ENCODE measurements at regions not wholly inside any gene's neighbourhood (a gene's known extent, or its start where the extent isn't known, plus 50 kb on each side); places are given as distances from the start of the nearest gene placed in this dataset.
"Not testable (repeated sequence)": the region's sequence is repeated elsewhere in the genome, so short reads cannot be mapped to it uniquely, and the experiment has no call there.

DNA sequence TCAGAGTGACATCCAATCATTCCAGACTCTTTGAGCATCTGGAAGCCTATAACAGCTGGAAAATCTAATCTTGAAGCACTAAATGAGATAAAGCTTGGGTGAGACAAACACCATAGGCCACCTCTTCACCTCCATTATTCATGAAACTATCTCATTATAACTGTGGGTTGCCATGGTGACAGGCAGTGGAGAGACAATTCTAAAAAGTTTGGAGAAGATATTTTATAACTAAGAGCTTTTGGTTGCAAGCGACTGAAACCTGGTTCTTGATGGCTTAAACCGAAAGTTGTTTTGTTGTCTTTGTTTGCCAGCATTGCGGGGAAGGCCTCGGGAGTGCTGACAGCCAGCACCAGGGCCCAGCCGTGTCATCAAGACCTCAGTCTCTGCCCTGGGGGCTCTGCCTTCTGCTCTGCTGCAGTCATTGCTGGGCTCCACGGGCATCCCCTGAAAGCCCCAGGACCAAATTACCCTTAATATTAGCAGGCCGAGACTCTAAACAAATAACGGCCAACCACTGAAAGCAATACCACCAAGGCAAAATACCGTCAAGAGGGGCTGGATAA, 353.6 kb upstream of the SFSWAP start:
- no peak for DNase-seq (ENCODE audit: low read depth in 2 of 2)

DNA sequence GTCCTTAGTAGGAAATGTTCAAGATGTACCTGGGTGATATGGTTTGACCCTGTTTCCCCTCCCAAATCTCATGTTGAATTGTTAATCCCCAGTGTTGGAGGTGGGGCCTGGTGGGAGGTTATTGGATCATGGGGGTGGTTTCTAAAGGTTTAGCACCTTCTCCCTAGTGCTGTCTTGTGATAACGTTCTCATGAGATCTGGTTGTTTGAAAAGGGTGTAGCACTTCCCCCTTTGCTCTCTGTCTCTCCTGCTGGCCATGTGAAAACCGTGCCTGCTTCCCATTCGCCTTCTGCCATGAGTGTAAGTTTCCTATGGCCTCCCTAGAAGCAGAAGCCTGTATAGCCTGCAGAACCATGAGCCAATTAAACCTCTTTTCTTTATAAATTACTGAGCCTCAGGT, 353.0 kb upstream of the SFSWAP start:
- DNase-seq (ENCODE audit: low read depth in 2 of 2): no peak

DNA sequence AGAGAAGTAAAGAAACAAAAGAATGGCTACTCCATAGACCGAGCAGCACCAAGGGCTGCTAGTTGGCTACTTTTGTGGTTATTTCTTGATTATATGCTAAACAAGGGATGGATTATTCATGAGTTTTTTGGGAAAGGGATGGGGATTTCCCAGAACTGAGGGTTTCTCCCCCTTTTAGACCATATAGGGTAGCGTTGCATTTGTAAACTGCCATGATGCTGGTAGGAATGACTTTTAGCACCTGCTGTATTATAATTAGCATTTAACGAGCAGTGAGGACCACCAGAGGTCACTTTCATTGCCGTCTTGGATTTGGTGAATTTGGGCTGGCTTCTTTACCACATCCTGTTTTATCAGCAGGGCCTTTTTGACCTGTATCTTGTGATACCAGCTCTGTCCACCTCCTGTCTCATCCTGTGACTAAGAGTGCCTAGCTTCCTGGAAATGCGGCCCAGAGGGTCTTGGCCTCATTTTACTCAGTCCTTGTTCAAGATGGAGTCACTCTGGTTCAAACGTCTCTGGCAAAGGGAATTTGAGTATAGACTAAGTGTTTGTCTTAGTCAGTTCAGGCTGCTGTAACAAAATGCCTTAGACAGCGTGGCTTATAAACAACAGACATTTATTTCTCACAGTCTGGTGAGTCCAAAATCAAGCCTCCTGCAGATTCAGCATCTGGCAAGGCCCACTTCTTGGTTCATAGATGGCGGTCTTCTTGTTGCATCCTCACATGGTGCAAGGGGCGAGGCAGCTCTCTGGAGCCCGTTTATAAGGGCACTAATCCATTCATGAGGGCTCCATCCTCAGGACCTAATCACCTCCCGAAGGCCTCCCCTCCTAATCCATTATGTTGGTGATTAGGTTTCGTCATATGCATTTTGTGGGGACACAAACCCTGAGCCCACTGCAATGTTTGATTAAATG, 348.3 kb upstream of the SFSWAP start:
- no peak for DNase-seq (ENCODE audit: low read depth in 2 of 2)

DNA sequence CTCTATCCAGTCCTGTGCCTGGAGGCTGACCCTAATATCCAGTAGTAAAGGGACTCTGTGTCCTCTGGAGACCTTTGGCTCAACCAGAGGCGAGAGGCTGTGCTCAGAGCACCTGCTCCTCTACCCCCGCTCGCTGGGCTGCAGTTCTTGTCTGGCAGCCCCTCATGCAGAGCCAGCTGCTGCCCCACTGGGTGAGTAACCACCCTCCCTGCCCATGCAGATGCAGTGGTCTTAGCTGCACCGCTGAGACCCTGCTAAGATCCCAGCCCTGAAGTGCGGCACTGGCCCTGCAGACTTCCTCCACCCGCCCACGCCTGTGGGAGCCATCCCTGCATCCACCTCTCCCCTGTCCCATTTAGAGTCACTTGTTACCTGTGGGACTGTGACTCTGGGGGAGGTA, 347.5 kb upstream of the SFSWAP start:
- DNase-seq (ENCODE audit: low read depth in 2 of 2): no peak

DNA sequence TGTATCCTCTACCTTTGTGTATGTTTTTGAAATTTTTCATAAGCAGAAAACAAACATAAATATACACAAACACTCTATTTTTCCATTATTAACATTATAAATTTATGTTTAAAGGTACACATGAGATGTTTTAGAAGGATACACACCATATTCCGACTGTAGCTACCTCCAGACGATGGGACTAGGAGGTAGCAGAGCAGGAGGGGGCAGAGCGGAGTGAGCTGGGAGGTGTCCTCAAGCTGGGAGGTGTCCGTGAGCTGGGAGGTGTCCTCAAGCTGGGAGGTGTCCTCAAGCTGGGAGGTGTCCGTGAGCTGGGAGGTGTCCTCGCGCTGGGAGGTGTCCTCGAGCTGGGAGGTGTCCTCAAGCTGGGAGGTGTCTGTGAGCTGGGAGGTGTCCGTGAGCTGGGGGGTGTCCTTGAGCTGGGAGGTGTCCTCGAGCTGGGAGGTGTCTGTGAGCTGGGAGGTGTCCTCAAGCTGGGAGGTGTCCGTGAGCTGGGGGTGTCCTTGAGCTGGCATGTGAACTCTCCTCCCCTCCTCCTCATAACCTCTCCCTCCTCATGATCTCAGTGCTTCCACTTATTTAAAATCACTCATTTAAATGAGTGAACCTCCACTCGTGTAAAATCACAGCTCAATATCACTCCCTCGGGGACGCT, 346.9 kb upstream of the SFSWAP start:
- no peak for DNase-seq (ENCODE audit: low read depth in 2 of 2)

DNA sequence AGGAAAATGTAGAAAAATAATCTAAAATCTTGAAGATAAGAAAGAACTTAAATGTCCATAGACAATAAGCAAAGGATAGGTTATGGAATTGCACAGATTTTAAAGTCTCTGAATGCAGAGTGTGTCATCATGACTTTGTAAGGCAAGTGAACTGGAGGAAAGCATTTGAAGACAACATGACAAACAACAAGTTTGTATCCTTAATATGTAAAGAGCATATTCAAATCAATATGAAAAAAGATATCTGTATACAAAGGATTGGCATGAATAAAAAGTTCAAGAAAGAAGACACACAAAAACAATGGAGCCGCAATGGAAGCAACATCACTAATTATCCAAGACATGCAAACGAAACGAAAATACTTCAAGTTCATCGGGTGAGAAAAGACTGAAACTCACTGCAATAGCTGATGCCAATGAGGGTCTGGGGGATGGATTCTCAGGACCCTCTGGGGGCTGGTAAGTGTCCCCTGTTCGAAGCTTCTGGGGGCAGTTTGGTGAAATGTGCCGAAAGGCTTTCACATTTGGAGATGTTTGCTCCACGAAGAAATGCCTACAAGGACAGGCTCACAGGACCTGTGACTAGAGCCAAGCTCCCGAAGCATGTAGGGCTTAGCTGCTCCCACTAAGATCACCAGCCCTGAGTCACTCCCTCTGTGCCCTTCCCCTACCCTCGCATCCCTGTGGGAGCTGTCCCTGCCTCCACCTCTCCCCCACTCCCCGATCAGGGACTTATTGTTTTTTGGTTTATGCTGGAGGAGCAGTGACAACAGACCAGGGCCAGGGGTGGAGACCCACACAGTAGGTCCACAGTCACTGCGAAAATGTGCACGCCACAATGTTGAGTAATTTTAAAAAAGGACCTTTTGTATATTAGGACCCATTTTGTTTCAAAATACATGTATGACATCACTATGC, 345.7 kb upstream of the SFSWAP start:
- DNase-seq (ENCODE audit: low read depth in 2 of 2): no peak

DNA sequence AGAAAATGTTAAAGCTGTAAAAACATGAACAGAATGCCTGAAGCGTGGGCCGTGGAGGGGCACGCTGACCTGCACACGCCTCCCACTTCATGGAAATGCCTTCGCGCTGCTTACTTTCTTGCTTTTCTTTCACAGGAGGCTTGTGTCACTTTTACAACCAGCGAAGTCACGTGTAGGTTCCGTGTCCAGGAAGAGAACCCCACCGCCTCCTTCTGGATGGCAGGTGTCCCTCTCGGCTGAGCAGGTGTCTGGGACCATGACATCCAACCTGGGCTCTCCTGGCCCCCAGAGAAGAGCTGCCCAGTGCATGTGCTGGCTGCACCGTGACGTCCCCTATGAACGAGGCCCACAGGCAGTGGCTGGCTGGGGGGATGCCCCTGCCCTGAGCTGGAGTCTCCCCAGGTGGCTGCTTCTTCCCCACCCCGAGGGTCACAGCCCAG, 345.0 kb upstream of the SFSWAP start:
- no peak for DNase-seq (ENCODE audit: low read depth in 2 of 2)

DNA sequence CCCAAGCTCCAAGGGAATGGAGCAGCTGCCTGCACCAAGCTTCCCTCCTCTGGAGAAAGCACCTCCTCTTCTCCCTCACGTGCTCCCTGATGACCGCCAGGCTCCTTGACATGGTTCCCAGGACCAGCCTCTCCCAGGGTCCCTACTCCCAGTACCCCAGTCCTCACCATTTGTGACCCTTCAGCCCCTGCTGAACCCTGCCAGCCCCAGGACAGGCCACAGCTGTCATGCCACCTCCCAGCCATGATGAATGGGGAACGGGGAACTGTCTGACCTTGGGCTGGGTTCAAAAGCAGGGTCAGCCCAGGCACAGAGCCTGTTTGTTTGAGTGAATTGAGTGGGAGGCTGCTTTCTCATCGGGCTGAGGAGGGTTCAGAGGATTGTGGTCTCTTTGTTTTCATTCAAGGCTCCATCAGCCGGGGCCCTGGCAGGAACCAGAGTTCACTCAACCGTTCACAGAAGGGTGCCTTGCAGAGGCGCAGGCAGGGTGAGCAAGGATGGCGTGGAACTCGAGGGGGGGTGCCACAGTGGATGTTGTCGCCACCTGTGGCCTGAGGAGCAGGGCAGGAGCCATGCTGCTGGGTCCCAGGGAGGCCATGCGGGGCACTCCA, 344.5 kb upstream of the SFSWAP start:
- no peak for DNase-seq (ENCODE audit: low read depth in 2 of 2)

DNA sequence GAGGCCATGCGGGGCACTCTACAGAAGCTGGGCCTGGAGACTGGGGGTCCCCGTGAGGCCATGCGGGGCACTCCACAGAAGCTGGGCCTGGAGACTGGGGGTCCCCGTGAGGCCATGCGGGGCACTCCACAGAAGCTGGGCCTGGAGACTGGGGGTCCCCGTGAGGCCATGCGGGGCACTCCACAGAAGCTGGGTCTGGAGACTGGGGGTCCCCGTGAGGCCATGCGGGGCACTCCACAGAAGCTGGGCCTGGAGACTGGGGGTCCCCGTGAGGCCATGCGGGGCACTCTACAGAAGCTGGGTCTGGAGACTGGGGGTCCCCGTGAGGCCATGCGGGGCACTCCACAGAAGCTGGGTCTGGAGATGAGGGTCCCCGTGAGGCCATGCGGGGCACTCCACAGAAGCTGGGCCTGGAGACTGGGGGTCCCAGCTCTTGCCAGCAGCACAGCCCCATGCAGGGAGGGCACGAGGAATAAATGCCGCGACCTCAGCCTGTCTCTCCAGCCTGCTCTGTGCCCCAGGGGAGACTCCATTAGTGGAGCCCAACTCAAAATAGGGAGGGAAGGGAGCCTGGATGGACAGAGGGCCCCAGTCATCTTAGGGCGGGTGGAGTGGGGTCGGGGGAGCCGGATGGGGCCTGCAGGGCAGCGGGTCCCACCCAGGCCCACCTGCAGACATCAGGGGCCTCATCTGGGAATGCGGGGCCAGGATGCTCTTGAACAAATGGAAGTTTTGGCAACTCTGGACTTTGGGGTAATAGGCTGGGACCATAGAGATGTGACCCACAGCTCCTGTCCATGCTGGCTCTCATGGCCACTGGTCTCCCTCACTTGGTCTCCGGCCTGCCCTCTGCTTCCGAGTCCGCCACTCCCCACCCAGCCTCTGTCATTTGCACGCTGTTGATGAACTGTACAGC, 343.6 kb upstream of the SFSWAP start:
- DNase-seq (ENCODE audit: low read depth in 2 of 2): not testable (repeated sequence)

DNA sequence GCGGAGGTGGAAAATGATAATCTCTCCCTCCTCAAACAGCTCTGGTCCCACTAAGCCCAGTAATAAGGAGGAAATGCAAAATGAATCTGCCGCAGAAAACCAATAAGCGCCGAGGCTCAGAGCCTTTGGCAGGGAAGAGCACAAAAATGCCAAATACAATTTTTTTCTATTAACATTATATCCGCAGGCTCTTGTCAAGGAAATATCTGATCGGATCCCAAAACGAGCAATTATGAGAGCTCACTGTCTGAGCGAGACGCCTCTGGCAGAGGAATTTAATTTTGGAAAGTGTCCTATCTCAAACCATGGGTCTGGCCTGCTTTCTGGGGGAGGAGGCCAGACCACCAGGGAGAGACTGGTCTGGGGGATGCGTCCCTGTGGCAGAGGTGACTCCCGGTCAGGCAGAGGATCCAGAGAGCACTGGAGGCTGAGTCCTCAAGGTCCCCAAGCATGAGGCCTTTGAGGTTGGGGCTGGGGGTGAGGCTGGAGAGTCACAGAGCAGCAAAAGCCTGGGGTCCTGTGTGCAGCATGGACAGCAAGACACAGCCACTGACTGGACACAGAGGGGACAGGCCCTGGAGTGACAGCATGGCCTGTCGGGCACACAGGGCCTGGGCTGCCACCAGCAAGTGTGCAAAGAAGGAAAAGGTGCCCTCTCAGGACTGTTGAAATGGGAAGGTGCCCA, 342.8 kb upstream of the SFSWAP start:
- DNase-seq (ENCODE audit: low read depth in 2 of 2): no peak

DNA sequence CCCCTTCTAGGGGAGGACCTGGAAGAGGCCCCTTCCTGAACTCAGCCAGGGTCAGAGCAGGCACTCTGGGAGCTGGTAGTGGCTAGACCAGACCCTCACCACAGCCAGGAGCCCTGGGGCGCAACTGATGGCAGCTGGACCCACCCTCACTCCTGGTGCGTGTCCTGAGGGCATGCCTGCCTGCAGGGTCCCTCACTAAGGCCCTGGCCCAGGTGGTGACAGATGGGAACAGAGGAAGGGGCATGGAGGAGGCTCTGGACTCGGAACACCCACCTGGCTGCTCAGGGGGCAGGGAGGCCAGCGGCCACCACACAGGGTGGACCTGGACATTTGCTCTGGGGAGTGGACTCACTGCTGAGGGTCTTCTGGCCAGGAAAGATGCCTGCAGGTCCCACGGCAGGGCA, 342.2 kb upstream of the SFSWAP start:
- no peak for DNase-seq (ENCODE audit: low read depth in 2 of 2)

DNA sequence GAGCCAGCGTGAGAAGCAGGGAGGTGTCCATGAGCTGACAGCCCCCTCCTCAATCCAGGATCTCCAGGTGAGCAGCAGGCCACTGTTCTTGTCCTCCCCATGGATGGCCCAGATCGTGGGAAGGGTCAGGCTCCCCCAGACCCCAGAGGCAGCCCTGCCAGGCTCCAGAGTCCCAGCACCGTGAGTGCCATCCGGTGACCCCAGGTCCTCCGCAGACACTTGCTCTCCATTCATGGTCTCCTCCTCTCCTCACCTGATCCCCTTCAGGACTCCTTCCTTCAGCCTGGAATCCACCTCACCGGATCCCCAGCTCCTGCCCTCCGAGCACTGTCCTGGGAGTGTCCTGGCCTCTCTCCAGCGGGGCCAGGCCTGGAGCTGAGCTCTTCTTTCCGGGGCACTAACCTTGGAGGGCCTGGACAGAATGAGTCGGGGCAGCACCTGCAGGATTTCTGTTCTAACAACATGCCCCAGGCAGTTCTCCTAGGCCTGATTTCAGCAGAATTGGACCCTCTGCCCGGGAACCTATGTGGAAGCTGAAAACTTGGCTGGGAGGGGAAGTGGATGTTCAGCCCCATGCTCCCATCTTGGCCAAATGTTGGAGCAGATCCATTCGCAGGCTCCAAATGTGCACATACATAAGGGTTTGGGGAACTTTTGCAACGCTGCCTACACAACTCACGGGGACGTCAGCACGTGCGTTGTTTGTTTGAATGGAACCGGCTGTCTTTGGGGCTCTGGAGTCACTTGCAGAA, 341.6 kb upstream of the SFSWAP start:
- DNase-seq (ENCODE audit: low read depth in 2 of 2): no peak

DNA sequence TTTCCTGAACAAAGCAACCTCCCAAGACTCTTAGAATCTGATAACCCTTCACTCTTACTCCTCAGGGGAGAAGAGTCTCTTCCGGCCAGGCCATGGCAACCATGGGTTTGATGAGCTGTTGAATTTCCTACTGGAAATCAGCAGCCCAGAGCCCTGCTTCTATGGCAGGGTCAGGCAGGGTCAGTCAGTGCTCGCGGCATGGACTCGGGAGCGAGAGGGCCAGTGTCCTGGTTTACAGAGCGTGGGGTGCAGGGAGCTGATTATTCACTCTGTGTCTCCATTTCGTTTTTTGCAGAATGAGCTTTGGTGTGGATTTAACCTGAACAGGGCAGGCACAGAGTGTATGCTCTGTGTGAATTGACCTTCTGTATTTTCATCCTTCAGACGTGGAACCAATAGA, 340.6 kb upstream of the SFSWAP start:
- no peak for DNase-seq (ENCODE audit: low read depth in 2 of 2)

DNA sequence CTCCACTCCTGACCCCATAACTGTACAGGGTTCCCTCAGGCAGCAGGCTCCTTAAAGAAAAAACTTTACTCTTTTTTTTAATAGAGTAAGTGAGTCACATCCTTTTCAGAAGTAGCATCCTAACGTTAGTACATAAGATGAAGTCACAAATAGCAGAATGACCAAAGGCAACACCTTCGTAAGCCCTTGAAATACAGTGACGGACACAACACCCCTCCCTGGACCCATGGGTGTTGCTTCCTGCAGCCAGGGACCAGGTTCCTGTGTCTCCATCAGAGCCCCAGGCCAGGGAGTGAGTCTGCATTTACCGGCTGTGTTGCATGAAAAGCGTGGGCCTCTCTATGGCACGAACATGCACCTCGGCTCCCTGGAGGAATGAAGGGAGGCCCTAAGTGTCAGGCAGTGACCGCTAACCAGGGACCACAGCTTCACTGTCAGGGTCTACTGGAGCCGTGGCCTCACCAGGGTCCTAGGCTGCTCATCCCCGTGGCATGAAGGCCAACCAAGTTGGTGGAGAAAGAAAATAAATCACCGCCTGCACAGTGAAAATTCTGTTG, 340.0 kb upstream of the SFSWAP start:
- no peak for DNase-seq (ENCODE audit: low read depth in 2 of 2)

DNA sequence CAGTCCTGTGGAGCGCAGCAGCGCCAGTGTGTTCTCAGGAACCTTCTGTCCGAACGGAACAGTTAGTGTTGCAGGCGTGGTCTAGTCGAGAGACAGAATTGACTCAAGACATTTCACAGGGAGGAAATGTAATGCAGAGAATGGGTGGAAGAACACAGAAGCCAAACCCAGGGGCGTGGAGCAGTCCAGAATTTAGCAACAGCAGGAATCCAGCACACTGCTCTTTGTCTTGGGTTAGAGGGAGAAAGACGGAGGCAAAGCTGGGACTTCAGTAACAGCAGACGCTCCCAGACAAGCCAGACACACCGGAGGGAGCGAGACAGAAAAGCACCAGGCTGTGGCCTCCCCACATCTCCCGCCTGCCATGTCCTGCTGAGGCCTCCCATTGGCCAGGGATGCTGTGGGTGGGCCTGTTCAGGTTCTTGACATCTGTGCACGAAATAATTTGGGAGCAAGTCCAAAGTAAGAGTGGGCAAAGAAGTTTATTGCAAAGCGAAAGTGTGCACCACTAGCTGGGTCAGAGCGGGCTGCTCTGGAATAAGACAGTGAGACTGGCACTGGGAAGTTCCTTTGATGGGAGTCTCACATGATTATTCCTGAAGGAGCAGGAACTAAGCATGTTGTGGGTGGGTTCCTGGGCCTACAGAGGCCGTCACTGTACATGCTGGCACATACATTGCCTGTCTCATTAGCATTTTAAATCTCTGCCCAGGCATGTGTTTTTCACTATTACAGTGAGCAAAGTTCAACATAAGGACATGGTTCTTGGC, 339.3 kb upstream of the SFSWAP start:
- DNase-seq (ENCODE audit: low read depth in 2 of 2): no peak

DNA sequence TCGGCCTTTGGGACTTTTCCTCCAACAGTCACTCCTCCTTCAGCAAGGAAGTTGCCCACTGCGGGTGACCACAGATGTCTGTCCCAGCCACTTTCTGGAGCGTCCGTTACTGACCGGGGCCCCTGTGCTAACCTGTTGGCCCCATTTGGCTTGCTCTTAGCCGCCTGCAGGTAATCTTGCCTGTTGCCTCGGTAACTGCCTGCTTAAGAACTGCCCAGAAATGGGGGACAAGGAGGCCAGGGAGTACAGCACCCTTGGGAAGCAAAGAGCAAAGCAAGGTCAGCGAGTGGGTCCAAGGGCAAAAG, 338.8 kb upstream of the SFSWAP start:
- DNase-seq (ENCODE audit: low read depth in 2 of 2): no peak

DNA sequence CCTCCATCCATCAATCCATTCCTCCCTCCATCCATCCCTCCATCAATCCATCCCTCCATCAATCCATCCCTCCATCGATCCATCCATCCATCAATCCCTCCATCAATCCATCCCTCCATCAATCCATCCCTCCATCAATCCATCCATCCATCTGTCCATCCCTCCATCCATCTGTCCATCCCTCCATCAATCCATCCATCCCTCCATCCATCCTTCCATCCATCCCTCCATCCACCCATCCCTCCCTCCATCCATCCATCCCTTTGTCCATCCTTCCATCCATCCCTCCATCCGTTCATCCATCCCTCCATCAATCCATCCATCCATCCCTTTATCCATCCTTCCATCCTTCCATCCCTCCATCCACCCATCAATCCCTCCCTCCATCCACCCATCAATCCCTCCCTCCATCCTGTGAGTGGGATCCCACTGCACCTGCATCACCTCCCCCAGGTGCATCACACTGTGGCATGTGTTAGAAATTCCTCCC, 338.1 kb upstream of the SFSWAP start:
- DNase-seq (ENCODE audit: low read depth in 2 of 2): no peak
